Lung (tissue), 11 donors: ENCODE measurements at regions not wholly inside any gene's neighbourhood (a gene's known extent, or its start where the extent isn't known, plus 50 kb on each side); places are given as distances from the start of the nearest gene placed in this dataset.
"Not testable (repeated sequence)": the region's sequence is repeated elsewhere in the genome, so short reads cannot be mapped to it uniquely, and the experiment has no call there.

Experiments
- ATAC-seq: fragments of 200-7000 bp; cut with Tn5 transposase; one replicate; pipeline ENCODE4 v1.9.1; 2020; ENCODE audit warnings: moderate number of reproducible peaks; ENCODE audit not compliant: insufficient read depth, low FRiP score
- DNase-seq, 3 donors: peaks; one replicate each; pipeline ENCODE4 v3.0.0-alpha.2; 2013 to 2017
- H3K27ac ChIP-seq, 2 donors: one replicate each; pipeline ENCODE4 v1.5.1; 2013; ENCODE audit warnings: mild to moderate bottlenecking in 2 of 2, moderate library complexity in 2 of 2, control low read depth in 1 of 2, inconsistent platforms in 1 of 2, low read depth in 1 of 2, low read length in 1 of 2
- H3K27me3 ChIP-seq, 3 donors: one replicate each; pipeline ENCODE4 v1.5.1; 2013; ENCODE audit warnings: low read length in 2 of 3; ENCODE audit not compliant: control insufficient read depth in 3 of 3, insufficient read depth in 3 of 3
- H3K36me3 ChIP-seq, 4 donors: one replicate each; pipeline ENCODE4 v1.5.1; 2013; ENCODE audit warnings: low read length in 4 of 4, mild to moderate bottlenecking in 1 of 4, moderate library complexity in 1 of 4; ENCODE audit not compliant: control insufficient read depth in 4 of 4, insufficient read depth in 4 of 4
- H3K4me1 ChIP-seq, 5 donors: one replicate each; pipeline ENCODE4 v1.5.1; 2013; ENCODE audit warnings: low read length in 5 of 5, mild to moderate bottlenecking in 2 of 5, moderate library complexity in 1 of 5; ENCODE audit not compliant: control insufficient read depth in 5 of 5, insufficient read depth in 5 of 5
- H3K4me3 ChIP-seq: one replicate; pipeline ENCODE4 v1.5.1; 2013; ENCODE audit warnings: mild to moderate bottlenecking, control low read depth, moderate library complexity
- H3K9ac ChIP-seq, 2 donors: one replicate each; pipeline ENCODE4 v1.5.1; 2013; ENCODE audit warnings: low read length in 2 of 2, control low read depth in 1 of 2; ENCODE audit not compliant: insufficient read depth in 1 of 2
- H3K9me3 ChIP-seq, 4 donors: one replicate each; pipeline ENCODE4 v1.5.1; 2013; ENCODE audit warnings: low read length in 3 of 4, mild to moderate bottlenecking in 1 of 4, moderate library complexity in 1 of 4; ENCODE audit not compliant: control insufficient read depth in 4 of 4, insufficient read depth in 3 of 4
- WGBS, 2 donors: extraction: QIAGEN DNeasy Blood & Tissue Kit; methylation state at CpG; one replicate each; pipeline ENCODE4 v1.1.7; 2013; 5-methylcytosine and 5-hydroxymethylcytosine counted together
- TF ChIP-seq, protein P1 (sequence below): IDR thresholded peaks from 2 replicates; pipeline ENCODE4 v1.5.1; 2012; ENCODE audit warnings: mild to moderate bottlenecking; ENCODE audit errors: control extremely low read depth, extremely low read depth
- donor health status: control.
- donor health status: control.
- donor health status: Bipolar disorder and iron deficiency.
- donor health status: healthy.
- donor health status: DM: yes; HTN: yes; CAD: no.

DNA sequence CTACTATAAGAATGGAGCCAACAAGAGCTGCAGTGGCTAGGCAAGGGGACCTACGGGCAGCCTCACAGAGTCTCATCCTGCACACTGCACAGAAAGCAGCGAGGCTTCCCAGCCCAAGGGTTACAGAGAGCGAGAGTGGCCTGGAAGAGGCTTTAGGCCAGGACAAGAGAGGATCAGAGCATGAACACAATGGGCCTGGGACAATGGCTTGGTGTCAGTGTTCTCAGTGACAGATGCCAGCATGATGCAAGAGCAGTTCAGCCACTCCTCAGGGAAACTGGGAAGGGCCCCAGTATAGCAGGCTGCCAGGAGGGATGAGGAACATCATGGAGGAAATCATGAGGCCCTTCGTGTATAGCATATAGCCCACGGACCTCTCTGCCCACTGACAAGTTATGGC lies 108.0 kb downstream of the NUS1 start:
- ATAC-seq = no peak
- DNase-seq = no peak
- TF ChIP-seq, protein P1, sequence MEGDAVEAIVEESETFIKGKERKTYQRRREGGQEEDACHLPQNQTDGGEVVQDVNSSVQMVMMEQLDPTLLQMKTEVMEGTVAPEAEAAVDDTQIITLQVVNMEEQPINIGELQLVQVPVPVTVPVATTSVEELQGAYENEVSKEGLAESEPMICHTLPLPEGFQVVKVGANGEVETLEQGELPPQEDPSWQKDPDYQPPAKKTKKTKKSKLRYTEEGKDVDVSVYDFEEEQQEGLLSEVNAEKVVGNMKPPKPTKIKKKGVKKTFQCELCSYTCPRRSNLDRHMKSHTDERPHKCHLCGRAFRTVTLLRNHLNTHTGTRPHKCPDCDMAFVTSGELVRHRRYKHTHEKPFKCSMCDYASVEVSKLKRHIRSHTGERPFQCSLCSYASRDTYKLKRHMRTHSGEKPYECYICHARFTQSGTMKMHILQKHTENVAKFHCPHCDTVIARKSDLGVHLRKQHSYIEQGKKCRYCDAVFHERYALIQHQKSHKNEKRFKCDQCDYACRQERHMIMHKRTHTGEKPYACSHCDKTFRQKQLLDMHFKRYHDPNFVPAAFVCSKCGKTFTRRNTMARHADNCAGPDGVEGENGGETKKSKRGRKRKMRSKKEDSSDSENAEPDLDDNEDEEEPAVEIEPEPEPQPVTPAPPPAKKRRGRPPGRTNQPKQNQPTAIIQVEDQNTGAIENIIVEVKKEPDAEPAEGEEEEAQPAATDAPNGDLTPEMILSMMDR = no peak
- no peaks in the 10 kb centered on the region for H3K4me1 ChIP-seq
- no peak overlapping the region for H3K4me3 ChIP-seq
- no peaks in the 10 kb centered on the region for H3K36me3 ChIP-seq
- H3K27me3 ChIP-seq = no peaks in the 10 kb centered on the region
- H3K9ac ChIP-seq = no peak overlapping the region
- peaks cover 0 to 2% (median 0%) of the 10 kb centered on the region in 4 donors for H3K9me3 ChIP-seq
- WGBS, 2 donors = 69 to 83% methylated on average over 5 of the region's 5 CpGs
- no peak overlapping the region for H3K27ac ChIP-seq

DNA sequence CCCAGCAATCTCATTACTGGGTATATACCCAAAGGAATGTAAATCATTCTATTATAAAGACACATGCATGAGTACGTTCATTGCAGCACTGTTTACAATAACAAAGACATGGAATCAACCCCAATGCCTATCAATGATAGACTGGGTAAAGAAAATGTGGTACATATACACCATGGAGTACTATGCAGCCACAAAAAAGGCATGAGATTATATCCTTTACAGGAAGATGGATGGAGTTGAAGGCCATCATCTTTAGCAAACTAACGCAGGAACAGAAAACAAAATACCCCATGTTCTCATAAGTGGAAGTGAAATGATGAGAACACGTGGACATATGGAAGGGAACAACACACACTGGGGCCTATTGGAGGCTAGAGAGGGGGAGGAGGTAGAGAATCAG lies 115.7 kb downstream of the NUS1 start:
- TF ChIP-seq, protein P1 = no peak
- H3K4me3 ChIP-seq = no peak overlapping the region
- peaks cover 0 to 6% (median 2%) of the 10 kb centered on the region in 4 donors for H3K9me3 ChIP-seq
- H3K36me3 ChIP-seq = no peaks in the 10 kb centered on the region
- DNase-seq (no peak), ATAC-seq (no peak)
- no peak overlapping the region for H3K9ac ChIP-seq
- H3K27me3 ChIP-seq = no peaks in the 10 kb centered on the region
- H3K4me1 ChIP-seq = no peaks in the 10 kb centered on the region
- 72 to 81% methylated on average over 3 of the region's 3 CpGs for WGBS, 2 donors
- H3K27ac ChIP-seq = no peak overlapping the region

DNA sequence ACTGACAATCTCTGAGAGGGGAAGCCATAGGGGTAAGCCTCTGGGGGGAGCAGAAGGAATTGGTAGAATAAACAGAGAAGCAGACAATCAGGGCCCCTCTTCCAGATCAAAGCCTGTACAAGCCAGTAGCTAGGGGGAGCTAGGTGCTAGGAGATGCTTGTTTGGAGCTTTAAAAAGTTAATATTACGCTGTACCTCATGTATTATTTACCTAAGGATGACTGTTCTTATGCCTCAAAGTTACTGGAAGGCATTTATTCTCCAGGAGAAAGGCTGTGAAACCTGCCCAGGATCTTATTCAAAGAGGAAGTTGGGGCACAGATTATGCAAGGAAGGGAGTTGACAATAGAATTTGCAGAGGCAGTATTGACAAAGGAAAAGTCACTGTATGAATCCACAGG lies 111.8 kb upstream of the SLC35F1 start:
- no peak for ATAC-seq
- TF ChIP-seq, protein P1 = no peak
- Histone ChIP-seq H3K9ac (no peak overlapping the region), H3K36me3 (no peaks in the 10 kb centered on the region), H3K4me1 (no peaks in the 10 kb centered on the region), H3K27ac (no peak overlapping the region), H3K27me3 (no peaks in the 10 kb centered on the region), H3K9me3 (peaks cover 0 to 6% (median 1%) of the 10 kb centered on the region in 4 donors), H3K4me3 (no peak overlapping the region)
- WGBS, 2 donors = 52 to 56% methylated on average over 1 of the region's 1 CpG
- peak in 1 of 3 donors; percentile 3 for DNase-seq

DNA sequence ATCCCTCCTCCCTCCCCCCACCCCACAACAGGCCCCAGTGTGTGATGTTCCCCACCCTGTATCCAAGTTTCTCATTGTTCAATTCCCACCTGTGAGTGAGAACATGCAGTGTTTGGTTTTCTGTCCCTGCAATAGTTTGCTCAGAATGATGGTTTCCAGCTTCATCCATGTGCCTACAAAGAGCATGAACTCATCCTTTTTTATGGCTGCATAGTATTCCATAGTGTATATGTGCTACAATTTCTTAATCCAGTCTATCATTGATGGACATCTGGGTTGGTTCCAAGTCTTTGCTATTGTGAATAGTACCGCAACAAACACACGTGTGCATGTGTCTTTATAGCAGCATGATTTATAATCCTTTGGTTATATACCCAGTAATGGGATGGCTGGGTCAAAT lies 108.2 kb upstream of the SLC35F1 start:
- not testable (repeated sequence) for H3K27ac ChIP-seq, H3K4me1 ChIP-seq, H3K9me3 ChIP-seq, ATAC-seq, H3K4me3 ChIP-seq, DNase-seq, H3K36me3 ChIP-seq, H3K27me3 ChIP-seq, H3K9ac ChIP-seq
- 94 to 99% methylated on average over 2 of the region's 2 CpGs for whole genome bisulfite sequencing, 2 donors
